B cell (primary cell): ENCODE measurements at regions not wholly inside any gene's neighbourhood (a gene's known extent, or its start where the extent isn't known, plus 50 kb on each side); places are given as distances from the start of the nearest gene placed in this dataset.

Experiments used
- EZH2 ChIP-seq: IDR thresholded peaks from 2 replicates; pipeline ENCODE4 v1.6.1; 2012; ENCODE audit warnings: borderline replicate concordance, low read depth, mild to moderate bottlenecking, moderate library complexity, low read length; ENCODE audit not compliant: insufficient read depth, poor library complexity, severe bottlenecking
- TF ChIP-seq, protein P1 (sequence below): fragments of 200-600 bp; IDR thresholded peaks from one replicate; pipeline ENCODE4 v1.8.0; 2022; ENCODE audit warnings: antibody characterized with exemption, mild to moderate bottlenecking

DNA sequence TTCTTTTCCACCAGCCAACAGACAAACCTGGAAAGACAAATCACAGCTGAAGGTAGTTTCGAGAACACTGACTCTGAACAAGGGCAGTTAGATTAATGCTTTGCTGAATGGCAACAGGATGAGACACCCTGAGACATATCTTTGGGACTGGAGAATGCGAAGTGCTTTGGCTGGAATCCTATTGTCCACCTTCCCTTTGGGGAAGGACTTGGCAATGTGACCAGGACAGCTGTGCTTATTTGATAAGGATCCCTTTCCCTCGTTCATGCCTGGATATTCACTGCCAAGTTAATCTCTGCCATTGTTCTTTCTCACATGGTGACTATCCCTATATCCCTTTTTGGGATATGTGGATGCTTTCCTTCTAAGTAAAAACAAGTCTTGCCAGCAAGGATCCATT lies 537.1 kb upstream of the SEL1L start:
- TF ChIP-seq, protein P1, sequence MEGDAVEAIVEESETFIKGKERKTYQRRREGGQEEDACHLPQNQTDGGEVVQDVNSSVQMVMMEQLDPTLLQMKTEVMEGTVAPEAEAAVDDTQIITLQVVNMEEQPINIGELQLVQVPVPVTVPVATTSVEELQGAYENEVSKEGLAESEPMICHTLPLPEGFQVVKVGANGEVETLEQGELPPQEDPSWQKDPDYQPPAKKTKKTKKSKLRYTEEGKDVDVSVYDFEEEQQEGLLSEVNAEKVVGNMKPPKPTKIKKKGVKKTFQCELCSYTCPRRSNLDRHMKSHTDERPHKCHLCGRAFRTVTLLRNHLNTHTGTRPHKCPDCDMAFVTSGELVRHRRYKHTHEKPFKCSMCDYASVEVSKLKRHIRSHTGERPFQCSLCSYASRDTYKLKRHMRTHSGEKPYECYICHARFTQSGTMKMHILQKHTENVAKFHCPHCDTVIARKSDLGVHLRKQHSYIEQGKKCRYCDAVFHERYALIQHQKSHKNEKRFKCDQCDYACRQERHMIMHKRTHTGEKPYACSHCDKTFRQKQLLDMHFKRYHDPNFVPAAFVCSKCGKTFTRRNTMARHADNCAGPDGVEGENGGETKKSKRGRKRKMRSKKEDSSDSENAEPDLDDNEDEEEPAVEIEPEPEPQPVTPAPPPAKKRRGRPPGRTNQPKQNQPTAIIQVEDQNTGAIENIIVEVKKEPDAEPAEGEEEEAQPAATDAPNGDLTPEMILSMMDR = no peak
- TF ChIP-seq EZH2 = no peak
